Heart left ventricle (tissue), 13 donors: ENCODE measurements at regions not wholly inside any gene's neighbourhood (a gene's known extent, or its start where the extent isn't known, plus 50 kb on each side); places are given as distances from the start of the nearest gene placed in this dataset.

Experiments used
- POLR2A ChIP-seq, 2 donors: fragments of 450-650 bp; IDR thresholded peaks; one replicate each; pipeline ENCODE4 v1.6.1; 2017; ENCODE audit warnings: antibody characterized with exemption in 2 of 2, mild to moderate bottlenecking in 2 of 2, moderate library complexity in 2 of 2
- TF ChIP-seq, protein P1 (sequence below), 12 donors: fragments of 200-600 bp; sonication (generic) in 4 of 12; IDR thresholded peaks; one replicate each; pipeline versions ENCODE4 v1.5.0 to v1.8.0; 2018 to 2022; ENCODE audit warnings: antibody characterized with exemption in 12 of 12, mild to moderate bottlenecking in 5 of 12
- donor health status: ischemic (EF 13 %, LVEDD 7.1; RV severe dilation, severe dysfunction).
- donor health status: DM: no; HTN: yes; CAD: no.
- donor health status: DM: no; HTN: no; CAD: no.
- donor health status: ischemic (EF 25% LVEDD 6.9; RV normal size, moderate dysfunction).
- donor health status: ischemic (EF 25% LVEDD 5.7; RV mildly dilated, moderate dysfunction).
- donor health status: ischemic (EF 35%, LVEDD 5.7; RV mildly dilated, moderate dysfunction).
- donor health status: nonischemic (EF 11% LVEDD 7.7; RV severe dilation, severe dysfunction).
- donor health status: DM: yes; HTN: yes; CAD: no.
- donor health status: PGD.
- donor health status: ischemic (EF 29% LVEDD 5.4; RV normal size, mild dysfunction).
- donor health status: nonischemic (EF 23%, LVEDD 6.1; RV moderate dilation, normal function).

DNA sequence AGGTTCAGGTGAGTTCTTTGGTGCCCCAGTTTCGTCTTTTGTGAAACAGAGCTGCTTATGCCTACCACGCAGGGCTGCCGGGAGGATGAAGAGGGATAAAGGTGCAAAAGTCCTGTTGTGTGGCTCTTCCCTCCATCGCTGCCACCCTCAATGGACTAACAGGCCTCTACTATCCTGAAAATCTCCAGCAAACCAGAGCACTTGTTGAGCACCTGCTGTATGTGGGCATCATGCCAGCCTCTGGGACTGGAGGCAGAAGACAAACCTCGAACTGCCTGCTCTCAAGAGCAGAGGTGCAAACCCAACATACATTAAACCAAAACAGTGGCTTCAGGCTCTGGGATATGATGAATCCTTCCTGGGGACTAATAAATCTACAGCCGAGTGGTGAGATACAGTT is 174.1 kb downstream of the ACTL8 start:
- no peak for TF ChIP-seq POLR2A (IDR thresholded peaks at IDR 0.05)
- TF ChIP-seq, protein P1, sequence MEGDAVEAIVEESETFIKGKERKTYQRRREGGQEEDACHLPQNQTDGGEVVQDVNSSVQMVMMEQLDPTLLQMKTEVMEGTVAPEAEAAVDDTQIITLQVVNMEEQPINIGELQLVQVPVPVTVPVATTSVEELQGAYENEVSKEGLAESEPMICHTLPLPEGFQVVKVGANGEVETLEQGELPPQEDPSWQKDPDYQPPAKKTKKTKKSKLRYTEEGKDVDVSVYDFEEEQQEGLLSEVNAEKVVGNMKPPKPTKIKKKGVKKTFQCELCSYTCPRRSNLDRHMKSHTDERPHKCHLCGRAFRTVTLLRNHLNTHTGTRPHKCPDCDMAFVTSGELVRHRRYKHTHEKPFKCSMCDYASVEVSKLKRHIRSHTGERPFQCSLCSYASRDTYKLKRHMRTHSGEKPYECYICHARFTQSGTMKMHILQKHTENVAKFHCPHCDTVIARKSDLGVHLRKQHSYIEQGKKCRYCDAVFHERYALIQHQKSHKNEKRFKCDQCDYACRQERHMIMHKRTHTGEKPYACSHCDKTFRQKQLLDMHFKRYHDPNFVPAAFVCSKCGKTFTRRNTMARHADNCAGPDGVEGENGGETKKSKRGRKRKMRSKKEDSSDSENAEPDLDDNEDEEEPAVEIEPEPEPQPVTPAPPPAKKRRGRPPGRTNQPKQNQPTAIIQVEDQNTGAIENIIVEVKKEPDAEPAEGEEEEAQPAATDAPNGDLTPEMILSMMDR (IDR thresholded peaks at IDR 0.05), result no peak
